Liver (tissue), 8 donors: ENCODE measurements at regions not wholly inside any gene's neighbourhood (a gene's known extent, or its start where the extent isn't known, plus 50 kb on each side); places are given as distances from the start of the nearest gene placed in this dataset.

Experiments
- DNase-seq: peaks from one replicate; pipeline ENCODE4 v3.0.0-alpha.2; 2017; ENCODE audit warnings: low spot score
- H3K27ac ChIP-seq, 2 donors: one replicate each; pipeline ENCODE4 v1.7.0; 2013; ENCODE audit warnings: inconsistent platforms in 2 of 2, low read length in 2 of 2, control low read depth in 1 of 2, low read depth in 1 of 2, mild to moderate bottlenecking in 1 of 2
- H3K27me3 ChIP-seq, 4 donors: one replicate each; pipeline versions ENCODE4 v1.6.1 to v1.7.0; 2013; ENCODE audit warnings: low read length in 3 of 4, inconsistent platforms in 1 of 4, mild to moderate bottlenecking in 1 of 4, moderate library complexity in 1 of 4; ENCODE audit not compliant: control insufficient read depth in 4 of 4, insufficient read depth in 4 of 4
- H3K36me3 ChIP-seq, 4 donors: one replicate each; pipeline versions ENCODE4 v1.6.1 to v1.7.0; 2013; ENCODE audit warnings: low read length in 3 of 4, mild to moderate bottlenecking in 3 of 4, low read depth in 1 of 4, moderate library complexity in 1 of 4; ENCODE audit not compliant: control insufficient read depth in 4 of 4, insufficient read depth in 3 of 4
- H3K4me1 ChIP-seq, 4 donors: one replicate each; pipeline versions ENCODE4 v1.6.1 to v1.7.0; 2013; ENCODE audit warnings: low read length in 3 of 4, mild to moderate bottlenecking in 3 of 4, moderate library complexity in 1 of 4; ENCODE audit not compliant: control insufficient read depth in 4 of 4, insufficient read depth in 4 of 4
- H3K4me3 ChIP-seq, 3 donors: one replicate each; pipeline versions ENCODE4 v1.6.1 to v1.7.0; 2013; ENCODE audit warnings: low read length in 3 of 3, control low read depth in 1 of 3, low read depth in 1 of 3, mild to moderate bottlenecking in 1 of 3
- H3K9ac ChIP-seq, 2 donors: one replicate each; pipeline ENCODE4 v1.7.0; 2013; ENCODE audit warnings: low read length in 2 of 2, mild to moderate bottlenecking in 2 of 2, moderate library complexity in 2 of 2, control low read depth in 1 of 2, low read depth in 1 of 2
- H3K9me3 ChIP-seq, 4 donors: one replicate each; pipeline versions ENCODE4 v1.6.1 to v1.7.0; 2013; ENCODE audit warnings: low read length in 3 of 4; ENCODE audit not compliant: control insufficient read depth in 4 of 4
- EGR1 ChIP-seq, 2 donors: IDR thresholded peaks; 2 replicates each; pipeline ENCODE4 v1.6.1; 2016 to 2018; ENCODE audit warnings: antibody characterized with exemption in 2 of 2, low read depth in 2 of 2
- FOXA1 ChIP-seq: IDR thresholded peaks from 2 replicates; pipeline ENCODE4 v1.6.1; 2016; ENCODE audit warnings: antibody characterized with exemption
- FOXA2 ChIP-seq: IDR thresholded peaks from 2 replicates; pipeline ENCODE4 v1.6.1; 2016; ENCODE audit warnings: antibody characterized with exemption
- GABPA ChIP-seq, 2 donors: IDR thresholded peaks in 1 of 2; conservative IDR thresholded peaks in 1 of 2; 2 replicates each; pipeline ENCODE4 v1.6.1; 2016; ENCODE audit warnings: antibody characterized with exemption in 2 of 2, mild to moderate bottlenecking in 1 of 2, moderate library complexity in 1 of 2
- HNF4G ChIP-seq: IDR thresholded peaks from 2 replicates; pipeline ENCODE4 v1.6.1; 2016; ENCODE audit warnings: antibody characterized with exemption
- JUND ChIP-seq, 2 donors: IDR thresholded peaks; 2 replicates each; pipeline ENCODE4 v1.6.1; 2016; ENCODE audit warnings: antibody characterized with exemption in 2 of 2
- NR2F2 ChIP-seq: IDR thresholded peaks from 2 replicates; pipeline ENCODE4 v1.6.1; 2016; ENCODE audit warnings: antibody characterized with exemption
- RAD21 ChIP-seq, 2 donors: IDR thresholded peaks; 2 replicates each; pipeline ENCODE4 v1.6.1; 2016; ENCODE audit warnings: antibody characterized with exemption in 2 of 2, mild to moderate bottlenecking in 2 of 2
- REST ChIP-seq: IDR thresholded peaks from 2 replicates; pipeline ENCODE4 v1.6.1; 2016; ENCODE audit warnings: antibody characterized with exemption, mild to moderate bottlenecking
- RXRA ChIP-seq, 2 donors: IDR thresholded peaks; 2 replicates each; pipeline ENCODE4 v1.6.1; 2017 to 2018; ENCODE audit warnings: antibody characterized with exemption in 2 of 2, mild to moderate bottlenecking in 1 of 2
- SP1 ChIP-seq: IDR thresholded peaks from 2 replicates; pipeline ENCODE4 v1.6.1; 2018; ENCODE audit warnings: antibody characterized with exemption, mild to moderate bottlenecking
- TAF1 ChIP-seq: conservative IDR thresholded peaks from 2 replicates; pipeline ENCODE4 v1.6.1; 2016; ENCODE audit warnings: antibody characterized with exemption, mild to moderate bottlenecking
- YY1 ChIP-seq: IDR thresholded peaks from 2 replicates; pipeline ENCODE4 v1.6.1; 2016; ENCODE audit warnings: antibody characterized with exemption, mild to moderate bottlenecking
- WGBS: extraction: QIAGEN DNeasy Blood & Tissue Kit; methylation state at CpG from one replicate; pipeline ENCODE4 v1.1.7; 2013; 5-methylcytosine and 5-hydroxymethylcytosine counted together
- TF ChIP-seq, protein P1 (sequence below): fragments of 150-350 bp; IDR thresholded peaks from 2 replicates; pipeline ENCODE4 v1.5.1; 2017; ENCODE audit warnings: improper control_type of control experiment, low read depth, low read length; ENCODE audit not compliant: missing input control
- TF ChIP-seq, protein P2 (sequence below): IDR thresholded peaks from 2 replicates; pipeline ENCODE4 v1.6.1; 2016; ENCODE audit warnings: antibody characterized with exemption
- donor health status: healthy.
- donor health status: healthy.
- donor health status: healthy.
- donor health status: healthy.
- donor health status: healthy.

DNA sequence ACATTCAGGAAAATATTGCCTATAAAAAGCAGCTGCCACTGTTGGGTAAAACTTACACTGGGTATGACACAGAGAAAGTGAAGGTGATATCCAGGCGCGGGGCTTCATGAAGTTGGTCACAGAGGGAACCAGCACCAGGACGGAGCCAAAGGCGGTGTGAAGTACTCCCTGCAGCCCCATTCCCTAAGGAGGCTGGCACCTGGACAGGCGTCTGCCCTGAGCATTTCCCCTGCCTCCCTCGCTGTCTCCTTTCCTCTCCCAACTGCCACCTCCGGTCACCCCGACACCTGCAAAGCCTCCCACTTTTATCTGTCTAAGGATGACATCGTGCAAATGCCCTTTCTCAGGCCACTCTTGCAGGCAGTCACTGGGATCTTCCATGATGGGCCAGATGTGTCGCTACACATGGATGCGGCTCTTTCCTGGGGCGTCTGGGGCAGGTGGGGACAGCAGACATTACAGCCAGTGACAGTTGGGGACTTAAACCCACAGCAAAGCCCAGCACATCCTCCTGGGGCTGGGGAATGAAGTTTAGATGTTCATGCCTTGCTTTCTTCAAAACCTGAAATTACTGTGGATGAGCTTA lies 367.7 kb upstream of the IRX4 start:
- Histone ChIP-seq H3K27ac (no peak overlapping the region), H3K27me3 (no peaks in the 10 kb centered on the region), H3K9ac (no peak overlapping the region), H3K36me3 (no peaks in the 10 kb centered on the region), H3K4me1 (no peaks in the 10 kb centered on the region), H3K4me3 (no peak overlapping the region), H3K9me3 (no peaks in the 10 kb centered on the region)
- no peak for TF ChIP-seq EGR1 (IDR thresholded peaks at IDR 0.05; ENCODE audit: low read depth in 2 of 2)
- TF ChIP-seq YY1, result no peak
- 87% methylated on average over 12 of the region's 12 CpGs for WGBS
- no peak for DNase-seq

DNA sequence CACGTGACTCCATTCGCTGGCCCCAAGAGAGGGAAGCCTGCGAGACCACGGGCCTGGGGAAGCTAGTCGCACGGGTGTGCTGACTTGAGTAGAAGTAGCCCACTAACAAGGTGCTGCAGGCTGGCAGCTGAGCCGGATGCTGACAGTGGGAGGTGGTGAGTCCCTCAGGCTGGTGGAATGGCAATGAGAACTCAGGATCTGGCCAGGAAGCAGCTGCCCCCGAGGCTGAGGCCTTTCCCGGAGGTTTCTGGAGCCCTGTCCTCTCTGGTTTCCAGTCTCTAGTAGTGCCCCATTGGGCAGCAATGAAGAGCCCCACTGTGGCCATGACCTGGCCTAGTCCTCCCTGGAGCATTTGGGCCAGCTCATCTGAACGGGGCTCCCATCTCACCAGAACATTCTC lies 366.7 kb upstream of the IRX4 start:
- H3K4me1 ChIP-seq, result no peaks in the 10 kb centered on the region
- 77% methylated on average over 10 of the region's 10 CpGs for WGBS

DNA sequence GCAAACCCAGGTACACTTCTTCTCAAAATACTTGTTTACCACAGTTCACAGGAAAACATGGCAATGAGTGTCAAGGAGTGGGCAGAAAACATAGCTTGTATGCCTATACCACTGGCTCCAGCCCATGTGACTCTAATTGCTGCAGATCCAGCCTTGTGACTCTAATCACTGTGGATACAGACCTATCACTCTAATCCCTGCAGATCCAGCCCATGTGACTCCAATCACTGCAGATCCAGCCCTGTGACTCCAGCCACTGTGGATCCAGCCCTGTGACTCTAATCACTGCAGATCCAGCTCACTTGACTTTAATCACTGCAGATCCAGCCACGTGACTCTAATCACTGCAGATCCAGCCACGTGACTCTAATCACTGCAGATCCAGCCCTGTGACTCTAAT lies 366.3 kb upstream of the IRX4 start:
- 54% methylated on average over 2 of the region's 2 CpGs for WGBS
- H3K4me3 ChIP-seq, result no peak overlapping the region
- H3K27me3 ChIP-seq, result peaks cover 0 to 2% (median 0%) of the 10 kb centered on the region in 4 donors
- H3K27ac ChIP-seq, result no peak overlapping the region
- H3K36me3 ChIP-seq, result no peaks in the 10 kb centered on the region
- DNase-seq, result no peak
- TF ChIP-seq, protein P1, sequence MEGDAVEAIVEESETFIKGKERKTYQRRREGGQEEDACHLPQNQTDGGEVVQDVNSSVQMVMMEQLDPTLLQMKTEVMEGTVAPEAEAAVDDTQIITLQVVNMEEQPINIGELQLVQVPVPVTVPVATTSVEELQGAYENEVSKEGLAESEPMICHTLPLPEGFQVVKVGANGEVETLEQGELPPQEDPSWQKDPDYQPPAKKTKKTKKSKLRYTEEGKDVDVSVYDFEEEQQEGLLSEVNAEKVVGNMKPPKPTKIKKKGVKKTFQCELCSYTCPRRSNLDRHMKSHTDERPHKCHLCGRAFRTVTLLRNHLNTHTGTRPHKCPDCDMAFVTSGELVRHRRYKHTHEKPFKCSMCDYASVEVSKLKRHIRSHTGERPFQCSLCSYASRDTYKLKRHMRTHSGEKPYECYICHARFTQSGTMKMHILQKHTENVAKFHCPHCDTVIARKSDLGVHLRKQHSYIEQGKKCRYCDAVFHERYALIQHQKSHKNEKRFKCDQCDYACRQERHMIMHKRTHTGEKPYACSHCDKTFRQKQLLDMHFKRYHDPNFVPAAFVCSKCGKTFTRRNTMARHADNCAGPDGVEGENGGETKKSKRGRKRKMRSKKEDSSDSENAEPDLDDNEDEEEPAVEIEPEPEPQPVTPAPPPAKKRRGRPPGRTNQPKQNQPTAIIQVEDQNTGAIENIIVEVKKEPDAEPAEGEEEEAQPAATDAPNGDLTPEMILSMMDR, result no peak
- TF ChIP-seq RXRA (IDR thresholded peaks at IDR 0.05) (no peak), YY1 (no peak), RAD21 (IDR thresholded peaks at IDR 0.05) (no peak), FOXA2 (no peak), NR2F2 (no peak), SP1 (no peak), REST (no peak), FOXA1 (no peak), GABPA (IDR thresholded peaks at IDR 0.05 in 1 of 2, conservative IDR thresholded peaks at IDR 0.05 in 1 of 2) (no peak), TAF1 (no peak), HNF4G (no peak)
- TF ChIP-seq, protein P2, sequence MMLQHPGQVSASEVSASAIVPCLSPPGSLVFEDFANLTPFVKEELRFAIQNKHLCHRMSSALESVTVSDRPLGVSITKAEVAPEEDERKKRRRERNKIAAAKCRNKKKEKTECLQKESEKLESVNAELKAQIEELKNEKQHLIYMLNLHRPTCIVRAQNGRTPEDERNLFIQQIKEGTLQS, result no peak
- H3K9ac ChIP-seq, result no peak overlapping the region
- H3K4me1 ChIP-seq, result no peaks in the 10 kb centered on the region
- no peaks in the 10 kb centered on the region for H3K9me3 ChIP-seq

More for the DNA sequence above, 366.7 kb upstream of the IRX4 start:
- no peaks in the 10 kb centered on the region for H3K9me3 ChIP-seq
- H3K4me3 ChIP-seq, result no peak overlapping the region
- no peaks in the 10 kb centered on the region for H3K36me3 ChIP-seq
- H3K27me3 ChIP-seq, result peaks cover 0 to 2% (median 0%) of the 10 kb centered on the region in 4 donors
- H3K27ac ChIP-seq, result no peak overlapping the region
- DNase-seq, result no peak
- TF ChIP-seq NR2F2 (no peak), REST (no peak), RAD21 (IDR thresholded peaks at IDR 0.05) (no peak), JUND (IDR thresholded peaks at IDR 0.05) (no peak), HNF4G (no peak), FOXA1 (no peak)
- H3K9ac ChIP-seq, result no peak overlapping the region
